ENCODE measurements at regions not wholly inside any gene's neighbourhood (a gene's known extent, or its start where the extent isn't known, plus 50 kb on each side); places are given as distances from the start of the nearest gene placed in this dataset.

DNA sequence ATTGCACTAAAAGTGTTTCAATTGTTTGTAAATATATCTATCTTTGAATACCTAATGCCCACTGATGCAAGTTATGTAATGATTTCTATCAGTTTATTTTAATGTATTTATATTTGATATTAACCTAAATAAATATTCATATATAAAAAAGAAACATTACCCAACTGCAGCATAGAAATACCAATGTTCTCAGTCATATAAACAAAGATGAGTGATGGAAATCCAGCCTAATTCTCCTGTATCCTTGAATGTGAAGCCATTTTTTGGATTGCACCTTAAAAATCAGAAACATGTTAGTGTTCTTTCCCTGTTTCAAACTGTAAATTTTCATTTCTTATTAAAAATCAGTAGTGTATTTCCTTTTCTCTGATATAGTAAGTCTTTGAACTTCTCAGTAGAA, 305.8 kb upstream of the GNAI1 start:
- TF ChIP-seq POLR2A (IDR thresholded peaks at IDR 0.05; ENCODE audit: low read length): no peak
- TF ChIP-seq GATA1 (IDR thresholded peaks at IDR 0.05; ENCODE audit: low read depth, low read length): no peak

GRCh38 chr7:79823246-79823951, 311.2 kb upstream of the GNAI1 start:
- TF ChIP-seq GATA1 (IDR thresholded peaks at IDR 0.05; ENCODE audit: low read depth, low read length) (no peak), POLR2A (IDR thresholded peaks at IDR 0.05; ENCODE audit: low read length) (no peak)
- no peak for DNase-seq

More for the DNA sequence above, 305.8 kb upstream of the GNAI1 start:
- DNase-seq: no peak

DNA sequence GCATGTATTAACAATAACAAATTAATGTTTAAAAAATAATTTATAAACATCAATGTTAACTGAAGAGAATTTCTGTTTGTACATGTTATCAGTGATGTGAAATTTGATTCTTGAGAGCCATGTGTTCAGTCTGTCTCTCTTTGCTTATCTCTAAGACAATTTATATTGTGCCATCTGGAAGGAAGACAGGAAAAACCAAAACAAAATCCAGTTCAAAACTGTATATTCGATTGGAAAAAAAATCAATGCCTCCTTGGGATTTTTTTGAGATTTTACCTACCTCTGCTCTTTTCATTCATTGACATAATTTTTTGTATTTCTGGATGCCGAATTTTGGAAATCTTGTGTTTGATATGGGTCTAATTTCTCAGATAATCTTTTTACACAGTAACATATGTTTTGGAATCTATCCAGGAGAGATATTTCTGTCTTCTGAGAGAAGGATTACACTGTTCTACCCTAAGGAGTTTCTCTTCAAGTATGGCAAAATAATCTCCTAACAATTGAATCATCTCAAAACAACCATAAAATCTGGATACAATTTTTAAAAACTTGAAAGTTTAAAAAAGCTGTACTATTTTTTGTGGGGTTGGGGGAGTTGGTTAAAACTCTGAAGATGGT, 311.9 kb upstream of the GNAI1 start:
- TF ChIP-seq GATA1 (IDR thresholded peaks at IDR 0.05; ENCODE audit: low read depth, low read length) (no peak), POLR2A (IDR thresholded peaks at IDR 0.05; ENCODE audit: low read length) (no peak)
- DNase-seq: no peak

- no peak for TF ChIP-seq GATA1 (IDR thresholded peaks at IDR 0.05; ENCODE audit: low read depth, low read length)
- TF ChIP-seq POLR2A (IDR thresholded peaks at IDR 0.05; ENCODE audit: low read length): no peak
- no peak for DNase-seq
Measured at GRCh38 chr7:79820387-79820786, 314.2 kb upstream of the GNAI1 start.

DNA sequence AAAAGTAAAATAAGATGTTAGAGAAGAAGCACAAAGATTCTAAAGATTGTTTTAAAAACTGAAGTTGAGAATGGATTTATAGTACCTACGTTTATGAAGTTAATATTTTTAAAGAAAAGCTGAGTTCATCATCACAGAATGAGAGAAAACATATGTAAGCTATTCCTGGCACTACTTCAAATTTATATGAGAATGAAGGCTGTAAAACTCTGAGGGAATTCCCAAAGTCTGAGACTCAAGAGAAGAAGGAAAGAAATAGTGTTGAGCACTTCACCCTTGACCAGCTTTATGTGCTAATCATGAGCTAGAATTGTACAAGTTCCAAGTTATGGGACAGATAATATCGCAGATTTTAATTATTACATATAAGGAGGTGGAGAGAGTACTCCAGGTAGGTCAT, 323.7 kb upstream of the GNAI1 start:
- TF ChIP-seq GATA1 (IDR thresholded peaks at IDR 0.05; ENCODE audit: low read depth, low read length) (no peak), POLR2A (IDR thresholded peaks at IDR 0.05; ENCODE audit: low read length) (no peak)
- DNase-seq: no peak

- DNase-seq: no peak
- TF ChIP-seq POLR2A (IDR thresholded peaks at IDR 0.05; ENCODE audit: low read length) (no peak), GATA1 (IDR thresholded peaks at IDR 0.05; ENCODE audit: low read depth, low read length) (no peak)
Measured at GRCh38 chr7:79806161-79806734, 328.4 kb upstream of the GNAI1 start.

DNA sequence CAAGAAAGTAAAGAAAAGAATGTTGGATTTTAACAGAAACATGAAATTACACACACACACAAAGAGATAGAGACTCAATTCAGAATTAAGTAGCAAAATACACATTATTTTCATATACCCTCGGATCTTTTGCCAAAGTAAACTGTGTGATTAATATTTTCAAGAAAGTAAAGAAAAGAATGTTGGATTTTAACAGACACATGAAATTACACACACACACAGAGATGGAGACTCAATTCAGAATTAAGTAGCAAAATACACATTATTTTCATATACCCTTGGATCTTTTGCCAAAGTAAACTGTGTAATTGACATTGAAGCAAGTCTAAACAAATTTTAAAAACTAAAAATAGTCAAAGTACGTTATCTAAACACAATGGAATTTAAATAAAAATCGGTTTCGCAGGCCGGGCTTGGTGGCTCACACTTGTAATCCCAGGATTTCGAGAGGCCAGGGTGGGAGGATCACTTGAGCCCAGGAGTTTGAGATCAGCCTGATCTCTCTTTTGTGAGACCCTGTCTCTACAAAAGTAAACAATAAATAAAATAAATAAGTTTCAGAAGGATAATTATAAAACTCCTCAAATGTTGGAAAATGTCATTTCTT, 337.3 kb upstream of the MAGI2 start:
- TF ChIP-seq POLR2A (IDR thresholded peaks at IDR 0.05; ENCODE audit: low read length): no peak
- TF ChIP-seq GATA1 (IDR thresholded peaks at IDR 0.05; ENCODE audit: low read depth, low read length): no peak
- DNase-seq: no peak

DNA sequence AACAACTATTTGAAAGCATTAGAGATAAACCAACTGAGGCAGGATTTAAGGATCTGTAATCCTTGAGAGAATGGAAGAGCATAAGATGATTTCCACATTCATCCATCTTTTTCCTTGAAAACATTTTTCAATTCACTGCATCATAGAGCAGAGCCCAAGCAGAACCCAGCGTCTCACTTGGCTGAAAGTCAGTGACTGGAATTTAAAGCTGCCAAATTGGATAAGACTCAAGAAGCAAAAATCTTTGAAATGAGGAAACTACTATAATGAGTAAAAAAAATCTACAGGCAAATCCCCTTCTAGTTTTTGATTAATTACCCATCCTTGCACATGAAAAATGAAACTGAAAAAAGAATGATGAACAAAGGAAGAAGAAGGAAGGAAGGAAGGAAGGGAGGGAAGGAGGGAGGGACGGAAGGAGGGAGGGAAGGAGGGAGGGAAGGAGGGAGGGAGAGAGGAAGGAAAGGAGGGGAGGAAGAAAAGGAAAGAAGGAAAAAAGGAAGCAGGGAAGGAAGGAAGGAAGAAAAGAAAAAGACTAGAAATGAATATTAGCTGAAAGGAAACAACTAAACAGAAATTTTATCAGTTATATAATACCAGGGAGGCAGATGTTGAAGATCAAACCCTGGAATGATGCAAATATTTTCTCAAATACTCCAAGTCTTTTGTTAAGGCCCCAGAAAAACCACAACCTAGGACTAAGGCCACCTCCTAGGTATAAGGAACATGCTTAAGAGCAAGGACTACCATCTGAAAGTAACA, 336.3 kb upstream of the MAGI2 start:
- TF ChIP-seq GATA1 (IDR thresholded peaks at IDR 0.05; ENCODE audit: low read depth, low read length) (no peak), POLR2A (IDR thresholded peaks at IDR 0.05; ENCODE audit: low read length) (no peak)
- no peak for DNase-seq

DNA sequence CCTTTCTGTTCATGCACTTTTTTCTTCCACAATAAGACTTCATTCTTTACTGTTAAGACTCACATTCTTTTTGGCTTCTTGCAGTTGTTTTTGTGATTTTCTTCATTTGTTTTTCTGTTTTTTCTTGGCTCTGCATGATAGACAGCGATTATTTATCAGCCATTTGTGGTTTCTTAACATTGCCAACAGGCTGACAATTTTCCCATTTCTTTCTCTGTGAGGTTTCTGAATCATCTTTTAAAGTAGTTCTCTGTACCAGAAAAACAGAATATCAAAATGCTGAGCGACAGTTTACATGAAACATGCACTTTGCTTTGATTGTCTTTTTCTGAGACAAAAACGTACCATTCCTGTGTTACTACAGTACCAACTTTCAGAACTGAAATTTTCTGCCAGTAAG, 334.2 kb upstream of the MAGI2 start:
- no peak for DNase-seq
- TF ChIP-seq POLR2A (IDR thresholded peaks at IDR 0.05; ENCODE audit: low read length): no peak
- TF ChIP-seq GATA1 (IDR thresholded peaks at IDR 0.05; ENCODE audit: low read depth, low read length): no peak

GRCh38 chr7:79787096-79787495, 333.6 kb upstream of the MAGI2 start:
- TF ChIP-seq POLR2A (IDR thresholded peaks at IDR 0.05; ENCODE audit: low read length) (no peak), GATA1 (IDR thresholded peaks at IDR 0.05; ENCODE audit: low read depth, low read length) (no peak)
- no peak for DNase-seq

DNA sequence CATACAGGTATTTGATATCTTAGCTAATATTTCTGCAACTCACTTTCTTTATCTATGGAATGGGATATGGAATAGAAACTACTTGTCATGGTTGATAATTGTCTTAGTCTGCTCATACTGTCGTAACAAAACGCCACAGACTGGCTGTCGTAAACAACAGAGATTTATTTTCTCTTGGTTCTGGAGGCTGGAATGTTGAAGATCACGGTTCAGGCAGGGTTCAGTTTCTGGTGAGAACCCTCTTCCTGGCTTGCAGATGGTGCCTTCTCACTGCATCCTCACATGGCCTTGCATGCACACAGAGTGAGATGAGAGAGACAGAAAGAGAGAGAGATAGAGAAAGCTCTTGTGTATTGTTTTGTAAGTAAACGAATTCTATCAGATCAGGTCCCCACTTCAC, 332.7 kb upstream of the MAGI2 start:
- no peak for DNase-seq
- no peak for TF ChIP-seq POLR2A (IDR thresholded peaks at IDR 0.05; ENCODE audit: low read length)
- TF ChIP-seq GATA1 (IDR thresholded peaks at IDR 0.05; ENCODE audit: low read depth, low read length): no peak

DNA sequence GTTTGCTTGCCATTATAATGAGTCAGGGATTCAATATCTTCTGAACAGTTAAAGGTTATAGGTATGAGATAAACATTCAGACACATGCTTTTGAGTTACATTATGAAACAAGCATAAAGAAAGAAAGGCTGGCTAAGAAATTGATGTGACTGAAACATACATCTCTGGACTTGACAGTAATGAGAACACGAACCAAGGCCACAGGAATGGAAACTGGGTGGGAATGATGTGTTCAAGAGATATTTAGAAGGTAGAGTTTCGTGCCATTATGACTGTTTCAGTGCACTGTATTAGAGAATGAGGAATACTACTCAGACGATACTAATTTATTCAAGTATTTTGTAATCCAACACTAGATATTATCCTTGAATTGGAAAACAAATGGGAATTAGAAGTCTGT, 332.1 kb upstream of the MAGI2 start:
- no peak for DNase-seq
- no peak for TF ChIP-seq GATA1 (IDR thresholded peaks at IDR 0.05; ENCODE audit: low read depth, low read length)
- no peak for TF ChIP-seq POLR2A (IDR thresholded peaks at IDR 0.05; ENCODE audit: low read length)

GRCh38 chr7:79782906-79783305, 329.4 kb upstream of the MAGI2 start:
- no peak for TF ChIP-seq GATA1 (IDR thresholded peaks at IDR 0.05; ENCODE audit: low read depth, low read length)
- DNase-seq: no peak

- no peak for TF ChIP-seq GATA1 (IDR thresholded peaks at IDR 0.05; ENCODE audit: low read depth, low read length)
- TF ChIP-seq POLR2A (IDR thresholded peaks at IDR 0.05; ENCODE audit: low read length): no peak
- DNase-seq: no peak
Measured at GRCh38 chr7:79782256-79782655, 328.8 kb upstream of the MAGI2 start.
